ENCODE measurements at regions not wholly inside any gene's neighbourhood (a gene's known extent, or its start where the extent isn't known, plus 50 kb on each side); places are given as distances from the start of the nearest gene placed in this dataset.

- no peaks in the 10 kb centered on the region for H3K9me3 ChIP-seq (ENCODE audit: low read length)
- H4K20me1 ChIP-seq (ENCODE audit: insufficient read depth), result no peaks in the 10 kb centered on the region
- TF ChIP-seq RAD21 (conservative IDR thresholded peaks at IDR 0.05) (no peak), POLR2AphosphoS5 (IDR thresholded peaks at IDR 0.05) (no peak), EP300 (conservative IDR thresholded peaks at IDR 0.05; ENCODE audit: poor library complexity, severe bottlenecking) (no peak), SMC3 (conservative IDR thresholded peaks at IDR 0.05; ENCODE audit: poor library complexity) (no peak), EZH2 (IDR thresholded peaks at IDR 0.05; ENCODE audit: borderline replicate concordance, insufficient read depth, low read length, poor library complexity, severe bottlenecking) (no peak), TAF1 (IDR thresholded peaks at IDR 0.05; ENCODE audit: low read depth) (no peak), REST (IDR thresholded peaks at IDR 0.05; ENCODE audit: borderline replicate concordance) (no peak), CTCF (IDR thresholded peaks at IDR 0.05; ENCODE audit: poor library complexity, severe bottlenecking) (no peak), MXI1 (conservative IDR thresholded peaks at IDR 0.05; ENCODE audit: poor library complexity, severe bottlenecking) (no peak)
- H3K27ac ChIP-seq (ENCODE audit: low read length), result no peak overlapping the region
- no peaks in the 10 kb centered on the region for H3K9me2 ChIP-seq (ENCODE audit: insufficient read depth, low read length)
- no peaks in the 10 kb centered on the region for H3K36me3 ChIP-seq (ENCODE audit: insufficient read depth, low read length)
- no peak overlapping the region for H2AFZ ChIP-seq (ENCODE audit: low read depth, low read length)
- no peaks in the 10 kb centered on the region for H3F3A ChIP-seq (ENCODE audit: insufficient read depth, low read length, poor library complexity, severe bottlenecking)
- no peak overlapping the region for H3K9ac ChIP-seq (ENCODE audit: low read length)
- H3K4me3 ChIP-seq (ENCODE audit: low read length), result no peak overlapping the region
- no peaks in the 10 kb centered on the region for H3K27me3 ChIP-seq (ENCODE audit: insufficient read depth, low read depth, low read length)
- H3K79me2 ChIP-seq (replicated peaks; ENCODE audit: insufficient read depth, low read length), result no peaks in the 10 kb centered on the region
- no peak overlapping the region for H3K4me2 ChIP-seq (ENCODE audit: low read length)
Observed at GRCh38 chr6:95837890-95838289, 177.9 kb upstream of the FUT9 start.

GRCh38 chr6:95841560-95841959, 174.2 kb upstream of the FUT9 start:
- TF ChIP-seq MXI1 (conservative IDR thresholded peaks at IDR 0.05; ENCODE audit: poor library complexity, severe bottlenecking) (no peak), REST (IDR thresholded peaks at IDR 0.05; ENCODE audit: borderline replicate concordance) (no peak), CTCF (IDR thresholded peaks at IDR 0.05; ENCODE audit: poor library complexity, severe bottlenecking) (no peak), EP300 (conservative IDR thresholded peaks at IDR 0.05; ENCODE audit: poor library complexity, severe bottlenecking) (no peak), RAD21 (conservative IDR thresholded peaks at IDR 0.05) (no peak), POLR2AphosphoS5 (IDR thresholded peaks at IDR 0.05) (no peak), TAF1 (IDR thresholded peaks at IDR 0.05; ENCODE audit: low read depth) (no peak), SMC3 (conservative IDR thresholded peaks at IDR 0.05; ENCODE audit: poor library complexity) (no peak), EZH2 (IDR thresholded peaks at IDR 0.05; ENCODE audit: borderline replicate concordance, insufficient read depth, low read length, poor library complexity, severe bottlenecking) (no peak)

More at GRCh38 chr6:95841560-95841959, 174.2 kb upstream of the FUT9 start:
- H3K79me2 ChIP-seq (replicated peaks; ENCODE audit: insufficient read depth, low read length), result no peaks in the 10 kb centered on the region
- no peak overlapping the region for H3K9ac ChIP-seq (ENCODE audit: low read length)
- no peak overlapping the region for H3K27ac ChIP-seq (ENCODE audit: low read length)
- H3K4me3 ChIP-seq (ENCODE audit: low read length), result no peak overlapping the region
- no peaks in the 10 kb centered on the region for H4K20me1 ChIP-seq (ENCODE audit: insufficient read depth)
- no peak overlapping the region for H3K4me2 ChIP-seq (ENCODE audit: low read length)
- H3K9me2 ChIP-seq (ENCODE audit: insufficient read depth, low read length), result no peaks in the 10 kb centered on the region
- no peak overlapping the region for H2AFZ ChIP-seq (ENCODE audit: low read depth, low read length)
- no peaks in the 10 kb centered on the region for H3K36me3 ChIP-seq (ENCODE audit: insufficient read depth, low read length)
- H3F3A ChIP-seq (ENCODE audit: insufficient read depth, low read length, poor library complexity, severe bottlenecking), result no peaks in the 10 kb centered on the region
- no peaks in the 10 kb centered on the region for H3K9me3 ChIP-seq (ENCODE audit: low read length)
- no peaks in the 10 kb centered on the region for H3K27me3 ChIP-seq (ENCODE audit: insufficient read depth, low read depth, low read length)
